GM20000 (cell line): ENCODE measurements at regions not wholly inside any gene's neighbourhood (a gene's known extent, or its start where the extent isn't known, plus 50 kb on each side); places are given as distances from the start of the nearest gene placed in this dataset.
"Not testable (repeated sequence)": the region's sequence is repeated elsewhere in the genome, so short reads cannot be mapped to it uniquely, and the experiment has no call there.

Experiments used
- DNase-seq: peaks from one replicate; pipeline ENCODE4 v3.0.0; 2012; ENCODE audit warnings: low spot score
- TF ChIP-seq, protein P1 (sequence below): IDR thresholded peaks from 2 replicates; pipeline ENCODE4 v1.5.1; 2012; ENCODE audit warnings: mild to moderate bottlenecking, control low read depth; ENCODE audit errors: extremely low read depth, missing control alignments

DNA sequence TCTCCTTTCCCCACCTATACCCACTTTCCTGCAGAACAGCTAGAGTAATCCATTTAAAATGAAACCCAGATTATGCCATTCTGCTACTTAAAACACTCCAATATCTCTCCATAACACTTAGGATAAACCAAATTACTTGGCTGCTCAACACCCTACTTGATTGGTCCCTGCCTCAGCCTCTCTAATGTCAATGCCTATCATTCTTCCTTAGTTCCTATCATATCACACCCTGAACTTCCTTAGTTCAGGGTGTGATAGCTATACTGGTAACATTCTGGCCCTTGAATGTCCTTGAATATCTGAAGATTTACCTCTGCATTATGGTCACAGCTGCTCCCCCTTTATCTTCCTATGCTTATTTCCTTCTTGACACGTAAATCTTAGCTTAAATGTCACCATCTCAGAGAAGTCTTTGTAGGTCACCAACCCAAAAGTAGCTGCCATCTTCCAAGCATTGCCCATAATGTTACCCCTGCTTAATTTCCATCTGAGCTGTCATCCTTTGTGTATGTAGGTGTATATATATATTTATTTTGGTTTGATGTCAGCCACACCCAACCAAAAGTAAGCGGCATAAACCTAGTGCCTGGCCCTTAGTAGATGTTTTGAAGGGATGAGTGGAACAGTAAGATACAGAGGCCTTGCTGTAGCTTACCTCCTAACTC, 379.8 kb downstream of the PTPRC start:
- no peak for DNase-seq
- TF ChIP-seq, protein P1, sequence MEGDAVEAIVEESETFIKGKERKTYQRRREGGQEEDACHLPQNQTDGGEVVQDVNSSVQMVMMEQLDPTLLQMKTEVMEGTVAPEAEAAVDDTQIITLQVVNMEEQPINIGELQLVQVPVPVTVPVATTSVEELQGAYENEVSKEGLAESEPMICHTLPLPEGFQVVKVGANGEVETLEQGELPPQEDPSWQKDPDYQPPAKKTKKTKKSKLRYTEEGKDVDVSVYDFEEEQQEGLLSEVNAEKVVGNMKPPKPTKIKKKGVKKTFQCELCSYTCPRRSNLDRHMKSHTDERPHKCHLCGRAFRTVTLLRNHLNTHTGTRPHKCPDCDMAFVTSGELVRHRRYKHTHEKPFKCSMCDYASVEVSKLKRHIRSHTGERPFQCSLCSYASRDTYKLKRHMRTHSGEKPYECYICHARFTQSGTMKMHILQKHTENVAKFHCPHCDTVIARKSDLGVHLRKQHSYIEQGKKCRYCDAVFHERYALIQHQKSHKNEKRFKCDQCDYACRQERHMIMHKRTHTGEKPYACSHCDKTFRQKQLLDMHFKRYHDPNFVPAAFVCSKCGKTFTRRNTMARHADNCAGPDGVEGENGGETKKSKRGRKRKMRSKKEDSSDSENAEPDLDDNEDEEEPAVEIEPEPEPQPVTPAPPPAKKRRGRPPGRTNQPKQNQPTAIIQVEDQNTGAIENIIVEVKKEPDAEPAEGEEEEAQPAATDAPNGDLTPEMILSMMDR: no peak

DNA sequence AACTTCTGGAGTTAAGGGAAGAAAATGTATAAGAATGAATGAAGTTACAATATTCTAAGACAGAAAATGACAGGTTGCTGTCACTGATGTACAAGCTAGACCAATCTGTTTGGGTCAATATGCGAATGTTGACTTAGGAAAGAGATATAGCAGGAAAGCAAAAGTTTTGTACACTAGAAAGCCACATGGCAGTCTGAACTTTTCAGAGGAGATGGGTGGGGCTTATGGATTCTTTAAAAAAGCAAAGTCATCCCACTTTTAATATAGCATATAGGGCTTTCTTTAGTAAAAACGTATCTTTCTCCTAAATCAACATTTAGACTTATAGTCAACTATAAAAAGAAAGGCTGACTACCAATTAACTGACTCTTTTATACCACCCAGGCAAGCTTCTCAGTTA, 381.2 kb downstream of the PTPRC start:
- DNase-seq: no peak
- TF ChIP-seq, protein P1: no peak

DNA sequence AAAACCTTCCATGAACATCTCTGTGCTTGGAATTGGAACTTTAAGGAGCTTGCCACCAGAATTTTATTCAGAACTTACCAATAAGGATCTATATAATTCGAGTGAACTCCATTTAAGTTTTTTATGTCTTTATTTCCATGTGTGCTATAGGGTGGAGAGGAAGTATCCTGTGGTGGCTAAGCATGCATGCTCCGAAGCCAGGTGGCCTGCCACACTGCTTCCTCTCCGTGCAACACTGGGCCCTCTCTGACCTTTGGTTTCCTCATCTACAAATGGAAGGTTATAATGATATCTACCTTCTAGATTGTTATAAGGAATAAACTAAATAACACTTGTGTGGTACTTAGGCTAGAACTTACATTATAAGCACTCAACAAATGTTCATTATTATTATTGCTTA, 382.1 kb downstream of the PTPRC start:
- TF ChIP-seq, protein P1: no peak
- DNase-seq: no peak

DNA sequence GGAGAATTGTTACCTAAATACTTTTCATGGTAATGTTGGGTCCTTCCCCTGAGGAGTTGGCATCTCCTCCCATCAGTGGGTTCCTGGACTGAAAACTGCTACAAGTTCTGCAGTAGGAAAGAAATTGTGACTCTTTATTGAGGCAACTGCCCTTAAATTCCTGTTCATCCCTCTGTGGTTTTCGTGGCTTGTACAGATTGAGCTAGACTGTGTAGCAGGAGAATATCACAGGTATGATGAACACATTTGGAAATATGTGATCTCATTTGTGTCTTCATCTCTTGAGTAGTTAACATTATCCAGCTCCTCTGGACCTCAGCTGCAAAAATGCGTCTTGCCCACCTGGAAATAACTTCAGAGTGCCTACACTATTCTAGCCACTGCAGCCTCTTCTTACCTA, 390.6 kb downstream of the PTPRC start:
- TF ChIP-seq, protein P1: no peak
- DNase-seq: no peak

GRCh38 chr1:199029855-199030254, 391.0 kb downstream of the PTPRC start:
- TF ChIP-seq, protein P1: no peak
- no peak for DNase-seq

DNA sequence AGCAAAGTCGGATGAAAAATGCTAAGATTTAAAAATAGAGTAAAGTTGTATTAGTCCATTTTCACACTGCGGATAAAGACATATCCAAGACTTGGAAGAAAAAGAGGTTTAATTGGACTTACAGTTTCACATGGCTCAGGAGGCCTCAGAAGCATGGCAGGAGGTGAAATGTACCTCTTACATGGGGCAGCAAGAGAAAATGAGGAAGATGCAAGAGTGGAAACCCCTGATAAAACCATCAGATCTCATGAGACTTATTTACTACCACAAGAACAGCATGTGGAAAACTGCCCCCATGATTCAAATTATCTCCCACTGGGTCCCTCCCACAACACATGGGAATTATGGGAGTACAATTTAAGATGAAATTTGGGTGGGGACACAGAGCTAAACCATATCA, 391.7 kb downstream of the PTPRC start:
- not testable (repeated sequence) for DNase-seq

DNA sequence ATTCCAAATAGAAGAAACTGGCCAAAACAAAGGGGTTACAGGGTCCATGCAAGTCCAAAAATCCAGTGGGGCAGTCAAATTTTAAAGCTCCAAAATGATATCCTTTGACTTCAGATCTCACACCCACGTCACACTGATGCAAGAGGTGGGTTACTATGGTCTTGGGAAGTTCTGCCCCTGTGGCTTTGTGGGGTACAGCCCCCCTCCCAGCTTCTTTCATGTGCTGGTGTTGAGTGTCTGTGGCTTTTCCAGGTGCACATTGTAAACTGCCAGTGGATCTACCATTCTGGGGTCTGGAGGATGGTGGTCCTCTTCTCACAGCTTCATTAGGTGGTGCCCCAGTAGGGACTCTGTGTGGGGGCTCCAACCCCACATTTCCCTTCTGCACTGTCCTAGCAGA, 392.3 kb downstream of the PTPRC start:
- DNase-seq: not testable (repeated sequence)

DNA sequence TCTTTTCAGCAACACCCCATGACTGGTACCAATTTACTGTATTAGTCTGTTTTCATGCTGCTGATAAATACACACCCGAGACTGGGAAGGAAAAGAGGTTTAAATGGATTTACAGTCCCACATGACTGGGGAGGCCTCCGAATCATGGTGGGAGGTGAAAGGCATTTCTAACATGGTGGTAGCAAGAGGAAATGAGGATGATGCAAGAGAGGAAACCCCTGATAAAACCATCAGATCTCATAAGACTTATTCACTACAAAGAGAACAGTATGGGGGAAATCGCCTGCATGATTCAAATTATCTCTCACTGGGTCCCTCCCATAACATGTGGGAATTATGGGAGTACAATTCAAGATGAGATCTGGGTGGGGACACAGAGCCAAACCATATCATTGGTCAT, 393.6 kb downstream of the PTPRC start:
- not testable (repeated sequence) for DNase-seq

DNA sequence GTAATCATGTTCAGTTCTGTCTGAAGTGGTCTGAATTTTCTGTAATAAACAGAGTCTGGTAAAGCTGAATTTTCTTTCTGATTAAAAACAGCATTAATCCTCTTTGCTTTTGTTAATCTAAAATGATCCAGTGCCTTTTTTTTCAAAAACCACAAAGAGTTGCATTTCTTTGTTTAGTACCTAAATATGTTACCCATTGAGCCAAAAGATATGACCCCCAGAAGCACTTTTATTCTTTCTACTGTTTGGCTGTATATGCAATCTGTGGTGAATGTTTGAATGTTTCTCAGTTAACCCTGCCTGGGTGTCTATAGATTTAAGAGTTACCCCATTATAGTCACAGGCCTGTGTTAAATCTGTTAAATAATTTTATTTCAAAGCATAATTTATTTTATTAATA, 394.8 kb downstream of the PTPRC start:
- no peak for DNase-seq
- TF ChIP-seq, protein P1: no peak
